Progenitor cell of endocrine pancreas (in vitro differentiated cells): ENCODE measurements at regions not wholly inside any gene's neighbourhood (a gene's known extent, or its start where the extent isn't known, plus 50 kb on each side); places are given as distances from the start of the nearest gene placed in this dataset.

Experiments
- DNase-seq: peaks from one replicate; pipeline ENCODE4 v3.0.0; 2021; ENCODE audit warnings: low spot score; ENCODE audit not compliant: unreplicated experiment
- H3K27ac Mint-ChIP-seq: 2 replicates; pipeline ENCODE4 v1.8.0; 2021; ENCODE audit warnings: mild to moderate bottlenecking, moderate library complexity, mixed read lengths
- H3K27me3 Mint-ChIP-seq: 2 replicates; pipeline ENCODE4 v1.8.0; 2021; ENCODE audit warnings: mixed read lengths
- H3K36me3 Mint-ChIP-seq: 2 replicates; pipeline ENCODE4 v1.8.0; 2022; ENCODE audit warnings: mixed read lengths; ENCODE audit not compliant: insufficient read depth
- H3K4me1 Mint-ChIP-seq: 2 replicates; pipeline ENCODE4 v1.8.0; 2021; ENCODE audit warnings: low read depth, mixed read lengths
- H3K4me3 Mint-ChIP-seq: 2 replicates; pipeline ENCODE4 v1.8.0; 2021; ENCODE audit warnings: low read depth, mild to moderate bottlenecking, moderate library complexity, mixed read lengths
- H3K9me3 Mint-ChIP-seq: 2 replicates; pipeline ENCODE4 v1.8.0; 2021; ENCODE audit warnings: low read depth, mixed read lengths
- TF ChIP-seq, protein P1 (sequence below): fragments of 200-600 bp; sonication (generic); IDR thresholded peaks from one replicate; pipeline ENCODE4 v1.5.0; 2021; ENCODE audit warnings: antibody characterized with exemption, mild to moderate bottlenecking; ENCODE audit not compliant: unreplicated experiment

DNA sequence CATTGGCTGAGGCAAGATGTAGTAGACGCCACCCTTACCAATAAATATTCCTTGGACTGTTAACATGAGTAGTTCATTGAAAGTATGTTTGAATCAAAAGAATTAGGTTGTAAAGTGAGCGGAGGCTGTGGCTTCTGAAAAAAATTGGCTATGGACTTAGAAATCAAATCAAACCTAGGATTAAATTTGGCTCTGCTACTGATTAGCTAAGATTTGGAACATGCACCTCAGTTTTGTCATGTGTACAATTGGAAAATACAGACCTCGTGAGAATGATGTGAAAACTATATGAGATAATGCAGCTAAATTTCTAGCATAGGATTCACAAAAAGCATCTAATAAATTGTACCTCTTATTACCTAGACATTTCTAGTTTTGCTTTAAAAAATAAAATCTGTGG is 85.3 kb upstream of the USP25 start:
- Mint-ChIP-seq H3K4me3 (no peak overlapping the region), H3K27me3 (no peaks in the 10 kb centered on the region), H3K27ac (no peak overlapping the region), H3K4me1 (peaks cover 10% of the 10 kb centered on the region), H3K36me3 (no peaks in the 10 kb centered on the region), H3K9me3 (no peaks in the 10 kb centered on the region)
- TF ChIP-seq, protein P1, sequence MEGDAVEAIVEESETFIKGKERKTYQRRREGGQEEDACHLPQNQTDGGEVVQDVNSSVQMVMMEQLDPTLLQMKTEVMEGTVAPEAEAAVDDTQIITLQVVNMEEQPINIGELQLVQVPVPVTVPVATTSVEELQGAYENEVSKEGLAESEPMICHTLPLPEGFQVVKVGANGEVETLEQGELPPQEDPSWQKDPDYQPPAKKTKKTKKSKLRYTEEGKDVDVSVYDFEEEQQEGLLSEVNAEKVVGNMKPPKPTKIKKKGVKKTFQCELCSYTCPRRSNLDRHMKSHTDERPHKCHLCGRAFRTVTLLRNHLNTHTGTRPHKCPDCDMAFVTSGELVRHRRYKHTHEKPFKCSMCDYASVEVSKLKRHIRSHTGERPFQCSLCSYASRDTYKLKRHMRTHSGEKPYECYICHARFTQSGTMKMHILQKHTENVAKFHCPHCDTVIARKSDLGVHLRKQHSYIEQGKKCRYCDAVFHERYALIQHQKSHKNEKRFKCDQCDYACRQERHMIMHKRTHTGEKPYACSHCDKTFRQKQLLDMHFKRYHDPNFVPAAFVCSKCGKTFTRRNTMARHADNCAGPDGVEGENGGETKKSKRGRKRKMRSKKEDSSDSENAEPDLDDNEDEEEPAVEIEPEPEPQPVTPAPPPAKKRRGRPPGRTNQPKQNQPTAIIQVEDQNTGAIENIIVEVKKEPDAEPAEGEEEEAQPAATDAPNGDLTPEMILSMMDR = no peak
- DNase-seq = no peak

GRCh38 chr21:15645830-15646229 is 84.0 kb upstream of the USP25 start:
- no peaks in the 10 kb centered on the region for H3K36me3 Mint-ChIP-seq
- H3K27me3 Mint-ChIP-seq = no peaks in the 10 kb centered on the region
- H3K27ac Mint-ChIP-seq = no peak overlapping the region
- peaks cover 4% of the 10 kb centered on the region for H3K4me1 Mint-ChIP-seq
- TF ChIP-seq, protein P1 = no peak
- no peak overlapping the region for H3K4me3 Mint-ChIP-seq
- H3K9me3 Mint-ChIP-seq = no peaks in the 10 kb centered on the region
- no peak for DNase-seq

DNA sequence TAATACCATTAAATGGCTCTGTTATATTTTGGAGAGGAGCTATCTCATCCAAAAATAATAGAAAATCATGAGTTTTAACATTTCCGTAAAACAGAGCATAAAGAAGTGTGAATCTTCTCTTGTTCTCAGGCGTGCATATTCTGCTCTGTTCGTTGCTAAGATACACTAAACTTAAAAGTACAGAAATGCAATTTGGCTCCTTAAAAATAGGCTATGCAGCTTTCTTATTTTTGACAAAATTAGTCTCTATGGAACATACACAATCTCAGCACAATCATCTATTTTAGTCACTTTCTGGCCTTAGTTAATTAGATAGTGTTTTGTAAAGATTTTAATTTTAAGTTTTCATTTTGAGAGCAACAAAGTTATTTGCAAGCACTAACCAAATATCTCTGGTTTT is 79.0 kb upstream of the USP25 start:
- no peak overlapping the region for H3K4me3 Mint-ChIP-seq
- H3K4me1 Mint-ChIP-seq = no peaks in the 10 kb centered on the region
- H3K27me3 Mint-ChIP-seq = no peaks in the 10 kb centered on the region
- H3K9me3 Mint-ChIP-seq = peaks cover 6% of the 10 kb centered on the region
- DNase-seq = no peak
- no peaks in the 10 kb centered on the region for H3K36me3 Mint-ChIP-seq
- TF ChIP-seq, protein P1 = no peak
- no peak overlapping the region for H3K27ac Mint-ChIP-seq

DNA sequence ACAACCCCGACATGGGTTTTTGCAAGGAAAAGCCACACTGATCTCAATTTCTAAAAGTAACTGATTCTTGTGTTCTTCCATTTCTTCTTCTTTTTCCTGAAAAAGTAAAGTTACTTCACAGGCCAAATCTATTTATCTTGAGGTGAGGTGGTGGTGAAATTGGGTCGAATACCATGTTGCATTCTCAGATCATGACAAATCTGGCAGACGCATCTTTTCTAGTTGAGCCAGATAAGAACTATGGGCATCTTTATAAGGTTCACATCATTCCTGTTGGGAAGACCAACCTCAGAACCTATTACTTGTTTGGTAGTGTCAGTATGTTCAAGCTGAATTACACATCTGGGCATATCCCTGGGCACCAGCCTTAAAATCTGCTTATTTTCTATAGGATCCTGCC is 78.6 kb upstream of the USP25 start:
- Mint-ChIP-seq H3K4me1 (no peaks in the 10 kb centered on the region), H3K27me3 (no peaks in the 10 kb centered on the region), H3K9me3 (peaks cover 6% of the 10 kb centered on the region), H3K36me3 (no peaks in the 10 kb centered on the region), H3K27ac (no peak overlapping the region), H3K4me3 (no peak overlapping the region)
- no peak for DNase-seq
- TF ChIP-seq, protein P1 = no peak

- Mint-ChIP-seq H3K9me3 (peaks cover 6% of the 10 kb centered on the region), H3K4me1 (peaks cover 3% of the 10 kb centered on the region), H3K4me3 (no peak overlapping the region), H3K27ac (no peak overlapping the region), H3K27me3 (no peaks in the 10 kb centered on the region), H3K36me3 (no peaks in the 10 kb centered on the region)
- TF ChIP-seq, protein P1 = no peak
- no peak for DNase-seq
Observed at GRCh38 chr21:15653710-15654109, 76.1 kb upstream of the USP25 start.
